H1 (cell line): ENCODE measurements at regions not wholly inside any gene's neighbourhood (a gene's known extent, or its start where the extent isn't known, plus 50 kb on each side); places are given as distances from the start of the nearest gene placed in this dataset.

ENCODE experiments used
- CEBPB ChIP-seq: IDR thresholded peaks from 2 replicates; pipeline ENCODE4 v1.6.1; 2012; ENCODE audit warnings: low read depth, low read length
- EZH2 ChIP-seq: fragments of 200-600 bp; sonication (generic); IDR thresholded peaks from 2 replicates; pipeline ENCODE4 v1.7.1; 2012; ENCODE audit warnings: low read depth, mild to moderate bottlenecking, moderate library complexity, low read length, inconsistent platforms; ENCODE audit not compliant: severe bottlenecking
- JUND ChIP-seq: IDR thresholded peaks from 2 replicates; pipeline ENCODE4 v1.6.1; 2011; ENCODE audit warnings: mild to moderate bottlenecking, improper control_type of control experiment, low read length
- KDM1A ChIP-seq: fragments of 200-600, 300-600 bp; sonication (generic); IDR thresholded peaks from 2 replicates; pipeline ENCODE4 v1.7.1; 2016; ENCODE audit warnings: mild to moderate bottlenecking, low read length, borderline replicate concordance
- POLR2A ChIP-seq, 2 experiments: IDR thresholded peaks; 1 replicate in 1 of 2; 2 replicates in 1 of 2; pipeline ENCODE4 v1.6.1; 2011; ENCODE audit warnings: low read depth in 2 of 2, low read length in 2 of 2, mild to moderate bottlenecking in 2 of 2; ENCODE audit errors: control extremely low read depth in 1 of 2
- TF ChIP-seq, protein P1 (sequence below): IDR thresholded peaks from 2 replicates; pipeline ENCODE4 v1.6.1; 2011; ENCODE audit warnings: low read length, improper control_type of control experiment
- TF ChIP-seq, protein P2 (sequence below), 3 experiments: IDR thresholded peaks; 1 replicate in 2 of 3; 2 replicates in 1 of 3; pipeline versions ENCODE4 v1.5.1 to v1.6.1; 2011; ENCODE audit warnings: low read length in 3 of 3, mild to moderate bottlenecking in 3 of 3, inconsistent platforms in 2 of 3, low read depth in 1 of 3, moderate library complexity in 1 of 3; ENCODE audit not compliant: insufficient read depth in 1 of 3; ENCODE audit errors: control extremely low read depth in 1 of 3

DNA sequence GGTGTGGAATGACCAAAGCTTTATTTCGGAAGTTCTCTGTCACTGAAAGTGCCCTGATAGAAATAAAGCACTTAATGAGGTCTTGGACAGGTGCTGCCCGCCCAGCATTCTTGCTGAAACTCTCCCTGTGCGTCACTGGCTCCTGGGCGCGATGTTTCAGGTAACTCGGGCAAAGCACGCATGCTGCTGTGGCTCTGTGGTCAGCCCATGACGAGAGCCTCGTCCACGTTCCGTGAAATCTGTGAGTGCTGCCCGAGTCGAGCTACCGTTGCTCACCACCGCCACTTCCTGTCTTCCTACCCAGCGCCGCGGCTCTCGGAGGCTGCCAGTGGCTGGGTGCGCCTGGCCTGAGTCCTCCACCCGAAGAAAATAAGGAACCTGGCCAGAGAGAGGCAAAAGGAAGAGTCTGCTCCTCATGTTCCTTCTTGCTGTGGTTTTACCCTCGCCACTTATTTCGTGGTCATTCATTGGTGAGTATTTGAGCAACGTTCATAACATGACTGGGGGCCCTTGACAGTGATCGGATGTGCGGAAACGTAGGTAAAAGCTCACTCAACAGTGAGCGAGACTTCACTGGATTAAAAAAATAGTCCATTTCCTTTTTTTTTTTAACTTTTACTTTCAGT is 95.5 kb downstream of the MAP3K8 start:
- no peak for TF ChIP-seq POLR2A (IDR thresholded peaks at IDR 0.05; ENCODE audit: control extremely low read depth in 1 of 2, low read depth in 2 of 2, low read length in 2 of 2)
- TF ChIP-seq, protein P1, sequence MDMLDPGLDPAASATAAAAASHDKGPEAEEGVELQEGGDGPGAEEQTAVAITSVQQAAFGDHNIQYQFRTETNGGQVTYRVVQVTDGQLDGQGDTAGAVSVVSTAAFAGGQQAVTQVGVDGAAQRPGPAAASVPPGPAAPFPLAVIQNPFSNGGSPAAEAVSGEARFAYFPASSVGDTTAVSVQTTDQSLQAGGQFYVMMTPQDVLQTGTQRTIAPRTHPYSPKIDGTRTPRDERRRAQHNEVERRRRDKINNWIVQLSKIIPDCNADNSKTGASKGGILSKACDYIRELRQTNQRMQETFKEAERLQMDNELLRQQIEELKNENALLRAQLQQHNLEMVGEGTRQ: no peak
- no peak for TF ChIP-seq CEBPB
- TF ChIP-seq KDM1A: no peak
- TF ChIP-seq, protein P2, sequence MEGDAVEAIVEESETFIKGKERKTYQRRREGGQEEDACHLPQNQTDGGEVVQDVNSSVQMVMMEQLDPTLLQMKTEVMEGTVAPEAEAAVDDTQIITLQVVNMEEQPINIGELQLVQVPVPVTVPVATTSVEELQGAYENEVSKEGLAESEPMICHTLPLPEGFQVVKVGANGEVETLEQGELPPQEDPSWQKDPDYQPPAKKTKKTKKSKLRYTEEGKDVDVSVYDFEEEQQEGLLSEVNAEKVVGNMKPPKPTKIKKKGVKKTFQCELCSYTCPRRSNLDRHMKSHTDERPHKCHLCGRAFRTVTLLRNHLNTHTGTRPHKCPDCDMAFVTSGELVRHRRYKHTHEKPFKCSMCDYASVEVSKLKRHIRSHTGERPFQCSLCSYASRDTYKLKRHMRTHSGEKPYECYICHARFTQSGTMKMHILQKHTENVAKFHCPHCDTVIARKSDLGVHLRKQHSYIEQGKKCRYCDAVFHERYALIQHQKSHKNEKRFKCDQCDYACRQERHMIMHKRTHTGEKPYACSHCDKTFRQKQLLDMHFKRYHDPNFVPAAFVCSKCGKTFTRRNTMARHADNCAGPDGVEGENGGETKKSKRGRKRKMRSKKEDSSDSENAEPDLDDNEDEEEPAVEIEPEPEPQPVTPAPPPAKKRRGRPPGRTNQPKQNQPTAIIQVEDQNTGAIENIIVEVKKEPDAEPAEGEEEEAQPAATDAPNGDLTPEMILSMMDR (IDR thresholded peaks at IDR 0.05; ENCODE audit: control extremely low read depth in 1 of 3, insufficient read depth in 1 of 3, low read depth in 1 of 3, low read length in 3 of 3): no peak
- no peak for TF ChIP-seq EZH2
- TF ChIP-seq JUND: no peak
